Neural cell (in vitro differentiated cells): ENCODE measurements at regions not wholly inside any gene's neighbourhood (a gene's known extent, or its start where the extent isn't known, plus 50 kb on each side); places are given as distances from the start of the nearest gene placed in this dataset.

Experiments
- H2AFZ ChIP-seq: fragments of 200-600, 300-800 bp; sonication (generic), shearing (Covaris generic); 2 replicates; pipeline ENCODE4 v1.6.0; 2014; ENCODE audit warnings: low read depth, mild to moderate bottlenecking, antibody characterized with exemption, low read length, moderate library complexity
- H3F3A ChIP-seq: fragments of 200-600 bp; shearing (Covaris generic); 2 replicates; pipeline ENCODE4 v1.6.1; 2016; ENCODE audit warnings: mild to moderate bottlenecking, moderate library complexity, mixed read lengths, antibody characterized with exemption, low read length; ENCODE audit not compliant: insufficient read depth, poor library complexity, severe bottlenecking
- H3K27ac ChIP-seq: fragments of 200-600, 300-800 bp; sonication (generic), shearing (Covaris generic); 2 replicates; pipeline ENCODE4 v1.5.1; 2014; ENCODE audit warnings: mild to moderate bottlenecking, low read length, moderate library complexity
- H3K27me3 ChIP-seq: fragments of 300-800, 200-600 bp; sonication (generic), shearing (Covaris generic); 2 replicates; pipeline ENCODE4 v1.6.0; 2014; ENCODE audit warnings: mild to moderate bottlenecking, low read depth, low read length, moderate library complexity; ENCODE audit not compliant: insufficient read depth
- H3K36me3 ChIP-seq: fragments of 300-800, 200-600 bp; sonication (generic), shearing (Covaris generic); 2 replicates; pipeline ENCODE4 v1.5.1; 2014; ENCODE audit warnings: mild to moderate bottlenecking, antibody characterized with exemption, low read length, moderate library complexity; ENCODE audit not compliant: insufficient read depth
- H3K4me2 ChIP-seq: fragments of 300-800, 200-600 bp; sonication (generic), shearing (Covaris generic); 2 replicates; pipeline ENCODE4 v1.6.0; 2014; ENCODE audit warnings: mild to moderate bottlenecking, low read length
- H3K4me3 ChIP-seq: fragments of 300-800, 200-600 bp; sonication (generic), shearing (Covaris generic); 2 replicates; pipeline ENCODE4 v1.5.1; 2014; ENCODE audit warnings: mild to moderate bottlenecking, low read length, moderate library complexity
- H3K79me2 ChIP-seq: fragments of 200-600 bp; shearing (Covaris generic); replicated peaks from 2 replicates; pipeline ENCODE4 v1.6.0; 2014; ENCODE audit warnings: mild to moderate bottlenecking, low read length, moderate library complexity; ENCODE audit not compliant: insufficient read depth
- H3K9ac ChIP-seq: fragments of 300-800, 200-600 bp; sonication (generic), shearing (Covaris generic); 2 replicates; pipeline ENCODE4 v1.6.1; 2016; ENCODE audit warnings: mild to moderate bottlenecking, low read length, mixed read lengths
- H3K9me2 ChIP-seq: fragments of 200-600 bp; shearing (Covaris generic); 2 replicates; pipeline ENCODE4 v1.6.1; 2016; ENCODE audit warnings: mild to moderate bottlenecking, low read length, mixed read lengths; ENCODE audit not compliant: insufficient read depth
- H3K9me3 ChIP-seq: fragments of 200-600, 300-800 bp; sonication (generic), shearing (Covaris generic); 2 replicates; pipeline ENCODE4 v1.6.1; 2016; ENCODE audit warnings: mild to moderate bottlenecking, mixed run types, low read length, moderate library complexity, mixed read lengths
- H4K20me1 ChIP-seq: fragments of 200-600 bp; shearing (Covaris generic); 2 replicates; pipeline ENCODE4 v1.6.1; 2016; ENCODE audit warnings: mild to moderate bottlenecking, mixed run types; ENCODE audit not compliant: insufficient read depth
- CTCF ChIP-seq: fragments of 450-650 bp; IDR thresholded peaks from 2 replicates; pipeline ENCODE4 v1.5.1; 2014; ENCODE audit warnings: antibody characterized with exemption, mild to moderate bottlenecking, moderate library complexity; ENCODE audit not compliant: poor library complexity, severe bottlenecking
- EP300 ChIP-seq: fragments of 450-650 bp; conservative IDR thresholded peaks from 2 replicates; pipeline ENCODE4 v1.6.1; 2014; ENCODE audit warnings: antibody characterized with exemption, mild to moderate bottlenecking, moderate library complexity; ENCODE audit not compliant: poor library complexity, severe bottlenecking
- EZH2 ChIP-seq: fragments of 200-600, 300-800 bp; shearing (Covaris generic), sonication (generic); IDR thresholded peaks from 2 replicates; pipeline ENCODE4 v1.6.1; 2014; ENCODE audit warnings: antibody characterized with exemption, low read length, borderline replicate concordance, mild to moderate bottlenecking; ENCODE audit not compliant: insufficient read depth, poor library complexity, severe bottlenecking
- MXI1 ChIP-seq: fragments of 450-650 bp; conservative IDR thresholded peaks from 2 replicates; pipeline ENCODE4 v1.6.1; 2014; ENCODE audit warnings: antibody characterized with exemption, mild to moderate bottlenecking; ENCODE audit not compliant: poor library complexity, severe bottlenecking
- POLR2AphosphoS5 ChIP-seq: IDR thresholded peaks from 2 replicates; pipeline ENCODE4 v1.6.1; 2012
- RAD21 ChIP-seq: fragments of 450-650 bp; conservative IDR thresholded peaks from 2 replicates; pipeline ENCODE4 v1.6.1; 2014; ENCODE audit warnings: antibody characterized with exemption, mild to moderate bottlenecking, moderate library complexity
- REST ChIP-seq: IDR thresholded peaks from 2 replicates; pipeline ENCODE4 v1.6.1; 2012; ENCODE audit warnings: borderline replicate concordance
- SMC3 ChIP-seq: fragments of 450-650 bp; conservative IDR thresholded peaks from 2 replicates; pipeline ENCODE4 v1.6.1; 2014; ENCODE audit warnings: antibody characterized with exemption, mild to moderate bottlenecking, moderate library complexity; ENCODE audit not compliant: poor library complexity
- TAF1 ChIP-seq: IDR thresholded peaks from 2 replicates; pipeline ENCODE4 v1.6.1; 2012; ENCODE audit warnings: low read depth

DNA sequence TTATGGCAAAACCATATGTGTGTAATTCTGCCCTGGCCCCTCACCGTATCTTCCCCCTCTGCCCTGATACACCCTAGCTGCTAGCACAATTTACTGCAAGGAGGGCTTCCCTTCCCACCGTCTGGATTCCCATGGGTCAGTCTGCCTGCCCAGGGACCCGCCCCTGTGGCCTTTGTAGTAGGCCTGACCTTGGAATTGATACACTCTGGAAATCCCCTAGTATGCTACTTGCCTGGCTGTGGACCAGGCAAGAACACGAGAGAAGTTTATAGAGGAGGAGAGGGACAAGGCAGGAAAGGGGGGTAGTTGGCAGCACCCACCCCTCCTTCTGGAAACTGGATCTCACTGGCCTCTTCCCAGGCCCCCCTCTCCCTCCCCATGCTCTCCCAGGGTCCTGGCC is 115.8 kb upstream of the CCL21 start:
- Histone ChIP-seq H3K9me2 (no peaks in the 10 kb centered on the region), H4K20me1 (no peaks in the 10 kb centered on the region), H2AFZ (no peak overlapping the region), H3K79me2 (no peaks in the 10 kb centered on the region), H3K27me3 (no peaks in the 10 kb centered on the region), H3F3A (no peaks in the 10 kb centered on the region), H3K4me3 (no peak overlapping the region), H3K9me3 (no peaks in the 10 kb centered on the region), H3K9ac (no peak overlapping the region), H3K36me3 (no peaks in the 10 kb centered on the region), H3K4me2 (no peak overlapping the region), H3K27ac (no peak overlapping the region)
- TF ChIP-seq TAF1 (no peak), RAD21 (no peak), MXI1 (no peak), CTCF (no peak), SMC3 (no peak), EZH2 (no peak), REST (no peak), EP300 (no peak), POLR2AphosphoS5 (no peak)

DNA sequence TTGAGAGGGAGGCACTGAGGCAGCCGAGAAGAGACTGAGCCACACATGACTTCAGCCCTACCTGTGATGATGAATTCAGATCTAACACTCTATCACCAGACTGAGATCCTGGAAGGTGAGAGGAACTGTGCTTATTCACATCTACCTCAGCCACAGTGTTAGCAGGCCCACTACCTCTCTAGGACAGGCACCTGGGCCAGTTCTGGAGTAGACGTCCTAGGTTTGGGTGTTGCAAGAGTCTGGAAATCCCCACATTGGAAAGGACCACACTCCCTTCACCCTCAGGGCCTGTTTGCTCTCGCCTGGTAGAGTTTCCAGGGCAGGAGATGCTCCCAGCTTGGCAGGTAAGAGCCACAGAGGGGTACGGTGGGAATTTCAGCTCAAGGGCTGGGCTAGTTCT is 113.8 kb upstream of the CCL21 start:
- Histone ChIP-seq H3K36me3 (no peaks in the 10 kb centered on the region), H3K9me3 (no peaks in the 10 kb centered on the region), H3K9ac (no peak overlapping the region), H3K9me2 (no peaks in the 10 kb centered on the region), H3K79me2 (no peaks in the 10 kb centered on the region), H3K4me2 (no peak overlapping the region), H2AFZ (no peak overlapping the region), H3K27me3 (no peaks in the 10 kb centered on the region), H3F3A (no peaks in the 10 kb centered on the region), H3K4me3 (no peak overlapping the region), H4K20me1 (no peaks in the 10 kb centered on the region), H3K27ac (no peak overlapping the region)
- no peak for TF ChIP-seq POLR2AphosphoS5
- TF ChIP-seq CTCF: no peak
- no peak for TF ChIP-seq REST
- TF ChIP-seq RAD21: no peak
- no peak for TF ChIP-seq EZH2
- TF ChIP-seq EP300: no peak
- no peak for TF ChIP-seq MXI1
- no peak for TF ChIP-seq TAF1
- no peak for TF ChIP-seq SMC3
